A673 (cell line): ENCODE measurements at regions not wholly inside any gene's neighbourhood (a gene's known extent, or its start where the extent isn't known, plus 50 kb on each side); places are given as distances from the start of the nearest gene placed in this dataset.

ENCODE experiments used
- CTCF ChIP-seq: fragments of 300-800, 200-600 bp; sonication (generic); conservative IDR thresholded peaks from 2 replicates; pipeline ENCODE4 v1.5.1; 2017; ENCODE audit warnings: low read depth, mild to moderate bottlenecking, antibody characterized with exemption, low read length, moderate library complexity, mixed read lengths
- EZH2 ChIP-seq: fragments of 200-600 bp; sonication (generic); IDR thresholded peaks from 2 replicates; pipeline ENCODE4 v1.6.1; 2017; ENCODE audit warnings: borderline replicate concordance, low read depth, mild to moderate bottlenecking, mixed read lengths, antibody characterized with exemption, low read length; ENCODE audit not compliant: poor library complexity, severe bottlenecking

GRCh38 chr20:40322941-40323340 lies 366.1 kb downstream of the MAFB start:
- no peak for TF ChIP-seq CTCF
- no peak for TF ChIP-seq EZH2
